GM19023 (cell line): ENCODE measurements at regions not wholly inside any gene's neighbourhood (a gene's known extent, or its start where the extent isn't known, plus 50 kb on each side); places are given as distances from the start of the nearest gene placed in this dataset.

ENCODE experiments used
- ATAC-seq: cut with Tn5 transposase; IDR thresholded peaks from one replicate; pipeline ENCODE4 v1.9.1; 2021; ENCODE audit warnings: mild to moderate bottlenecking, moderate library complexity; ENCODE audit not compliant: unreplicated experiment

GRCh38 chr1:212525479-212526110, 83.0 kb upstream of the ATF3 start:
- no peak for ATAC-seq

GRCh38 chr1:212526111-212526491, 82.5 kb upstream of the ATF3 start:
- no peak for ATAC-seq

DNA sequence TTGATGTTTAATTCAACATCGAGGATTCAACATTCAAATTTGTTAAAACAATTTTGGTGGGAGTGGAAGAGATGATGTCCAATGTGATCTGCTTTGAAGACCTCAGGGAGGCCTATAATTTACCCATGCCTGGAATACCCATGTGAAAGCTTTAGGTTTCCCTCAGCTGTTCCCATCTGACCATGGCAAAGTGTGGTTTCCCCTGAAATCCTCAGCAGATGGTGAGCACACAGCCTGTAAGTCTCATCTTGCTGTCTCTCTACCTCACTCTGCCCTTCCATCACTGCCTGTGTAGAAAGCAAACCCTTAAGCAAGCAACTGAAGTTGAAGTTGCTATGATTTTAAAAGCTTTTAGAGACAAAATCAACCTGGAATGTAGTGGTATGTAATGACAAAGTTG, 80.1 kb upstream of the ATF3 start:
- ATAC-seq, result no peak

DNA sequence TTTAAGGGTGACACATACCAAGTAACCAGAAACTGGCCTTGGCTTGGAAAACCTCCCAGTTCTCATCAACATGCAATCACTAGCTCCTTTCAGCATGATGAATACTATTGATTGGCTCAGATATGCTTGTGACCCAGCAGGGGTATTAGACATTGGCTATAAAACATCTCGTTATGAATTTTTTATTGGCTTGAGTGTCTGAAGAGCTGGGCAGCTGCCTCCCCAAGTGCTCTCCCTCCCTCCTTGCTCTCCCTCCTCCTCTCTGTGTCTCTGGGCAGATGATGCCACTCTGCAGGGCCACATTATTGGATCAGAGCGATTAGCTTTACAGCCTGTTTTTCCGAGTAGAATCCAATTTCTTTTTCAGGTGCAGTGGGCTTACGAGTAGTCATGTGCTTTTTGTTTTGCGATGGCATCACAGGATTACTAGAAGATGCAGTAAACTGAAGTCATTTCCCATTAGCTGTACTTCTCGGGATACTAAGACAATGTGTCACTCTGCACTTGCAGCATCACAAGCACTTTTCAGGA, 79.3 kb upstream of the ATF3 start:
- ATAC-seq, result no peak

DNA sequence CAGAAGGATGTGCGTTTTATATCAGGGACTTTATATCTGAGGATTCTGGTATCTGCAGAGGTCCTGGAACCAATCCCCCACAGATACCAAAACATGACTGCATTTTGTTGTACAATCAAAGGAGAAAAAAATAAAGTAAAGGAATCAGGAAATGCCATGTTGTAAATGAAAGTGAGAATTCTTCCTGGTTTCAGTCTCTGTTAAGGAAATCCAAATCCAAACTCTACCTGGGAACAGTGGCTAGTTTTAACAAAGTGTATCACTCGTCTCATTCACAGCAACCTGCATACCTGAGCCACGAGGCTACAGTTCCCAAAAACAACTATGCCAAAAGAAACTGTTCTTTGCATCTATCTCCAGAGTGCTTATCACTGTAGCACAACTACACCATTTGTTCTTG, 77.3 kb upstream of the ATF3 start:
- no peak for ATAC-seq

DNA sequence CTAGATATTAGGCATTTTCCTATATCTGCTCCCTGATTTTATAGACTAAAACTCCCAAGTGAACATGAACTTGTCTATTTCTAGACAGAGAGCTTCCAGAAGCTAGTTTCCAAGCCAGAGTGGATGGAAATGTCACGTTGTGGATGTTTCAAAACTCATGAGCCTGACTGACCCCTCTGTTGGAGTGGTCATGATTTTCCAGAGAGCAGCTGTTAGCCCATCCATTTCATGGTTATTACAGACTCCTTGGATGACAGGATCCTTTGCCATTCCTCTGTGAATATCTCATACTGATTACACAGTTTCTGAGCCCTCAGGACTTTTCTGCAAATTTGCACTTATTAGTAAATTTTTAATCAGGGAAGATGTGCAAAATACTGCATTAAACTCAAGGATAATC, 76.8 kb upstream of the ATF3 start:
- no peak for ATAC-seq

- no peak for ATAC-seq
Observed at GRCh38 chr1:212532469-212533147, 76.0 kb upstream of the ATF3 start.

GRCh38 chr1:212533148-212533517, 75.4 kb upstream of the ATF3 start:
- ATAC-seq, result no peak

DNA sequence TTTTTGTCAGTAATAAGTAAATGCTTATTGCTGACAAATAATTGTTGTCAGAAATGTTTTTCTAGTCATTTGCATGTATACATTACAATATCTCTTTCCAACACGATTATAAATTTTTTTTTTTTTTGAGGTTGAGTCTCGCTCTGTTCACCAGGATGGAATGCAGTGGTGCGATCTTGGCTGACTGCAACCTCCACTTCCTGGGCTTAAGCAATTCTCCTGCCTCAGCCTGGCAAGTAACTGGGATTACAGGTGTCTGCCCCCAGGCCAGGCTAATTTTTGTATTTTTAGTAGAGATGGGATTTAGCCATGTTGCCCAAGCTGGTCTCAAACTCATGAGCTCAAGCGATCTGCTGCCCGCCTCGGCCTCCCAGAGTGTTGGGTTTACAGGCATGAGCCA, 72.0 kb upstream of the ATF3 start:
- ATAC-seq, result no peak

GRCh38 chr1:212537610-212538009, 71.0 kb upstream of the ATF3 start:
- ATAC-seq, result no peak

GRCh38 chr1:212539737-212540430, 68.7 kb upstream of the ATF3 start:
- no peak for ATAC-seq

DNA sequence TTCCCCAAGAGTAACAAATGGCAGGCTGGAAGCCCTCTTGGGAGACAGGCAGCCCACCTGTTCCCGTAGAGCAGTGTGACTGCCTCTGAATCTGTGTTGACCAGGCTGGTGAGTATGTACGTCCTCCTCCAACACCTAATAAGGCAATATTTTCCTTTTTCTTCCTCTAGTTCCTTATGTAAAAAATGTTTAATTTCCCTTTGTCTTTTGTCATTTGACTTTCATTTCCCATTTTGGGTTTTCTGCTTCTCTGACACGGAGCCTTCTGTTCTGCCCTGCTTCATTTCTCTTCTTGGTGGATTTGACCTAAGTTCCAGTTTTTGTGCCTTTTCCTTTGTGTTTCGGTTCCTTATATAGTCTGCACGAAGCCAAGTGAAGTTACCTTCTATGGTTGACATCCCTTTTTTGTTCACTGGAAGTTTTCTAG, 65.8 kb upstream of the ATF3 start:
- ATAC-seq, result no peak

DNA sequence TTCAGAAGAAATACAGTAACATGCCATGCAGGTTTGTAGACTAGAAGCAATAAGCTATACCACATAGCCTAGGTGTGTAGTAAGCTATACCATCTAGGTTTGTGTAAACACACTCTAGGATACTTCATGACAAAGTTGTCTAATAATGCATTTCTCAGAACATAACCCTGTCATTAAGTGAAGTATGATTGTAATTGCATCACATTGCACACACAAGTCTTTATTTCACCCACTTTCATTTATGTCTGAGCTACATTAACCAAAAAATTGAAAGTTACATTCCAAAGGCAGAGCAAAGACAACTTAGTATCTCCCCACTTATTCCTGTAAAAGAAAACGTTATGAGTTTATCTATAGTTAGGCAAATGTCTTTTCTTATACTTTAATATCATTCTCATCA, 64.5 kb upstream of the ATF3 start:
- no peak for ATAC-seq

DNA sequence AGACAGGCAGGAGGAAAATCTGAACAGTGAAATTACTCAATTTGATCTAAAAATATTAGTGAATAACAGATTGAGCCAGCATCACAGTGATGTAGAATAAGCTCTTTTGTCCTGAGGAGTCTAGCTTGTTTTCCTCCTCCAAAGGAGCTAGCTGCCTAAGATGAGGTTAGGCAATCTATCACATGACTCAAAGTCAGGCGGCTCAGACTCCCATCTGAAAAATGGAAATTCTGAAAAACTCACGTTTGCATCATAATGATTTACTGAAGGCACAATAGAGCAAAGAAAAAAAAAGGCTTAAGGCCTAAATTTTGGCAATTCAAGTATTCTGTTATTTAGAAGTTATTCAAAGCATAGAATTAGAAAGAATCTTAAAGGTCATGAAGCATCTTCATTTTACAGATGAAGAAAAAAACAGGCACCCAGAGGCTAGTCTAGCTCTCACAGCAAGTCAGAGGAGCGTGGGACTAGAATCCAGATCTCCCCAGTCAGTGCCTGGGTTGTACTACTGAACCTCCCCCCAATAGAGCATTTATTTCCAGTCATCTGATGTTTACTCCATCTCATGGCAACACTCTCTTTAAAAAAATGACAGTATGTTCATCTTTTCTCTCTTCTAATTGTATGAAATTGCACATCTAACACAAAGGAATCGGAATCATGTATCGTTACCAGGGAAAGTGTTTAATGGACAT, 62.5 kb upstream of the ATF3 start:
- ATAC-seq, result no peak

GRCh38 chr1:212549503-212550017, 59.0 kb upstream of the ATF3 start:
- ATAC-seq, result no peak

- no peak for ATAC-seq
Observed at GRCh38 chr1:212551929-212552328, 56.6 kb upstream of the ATF3 start.

- ATAC-seq, result no peak
Observed at GRCh38 chr1:212553676-212554075, 54.9 kb upstream of the ATF3 start.

GRCh38 chr1:212554401-212554800, 54.2 kb upstream of the ATF3 start:
- ATAC-seq, result no peak

- no peak for ATAC-seq
Observed at GRCh38 chr1:212555426-212555825, 53.1 kb upstream of the ATF3 start.

DNA sequence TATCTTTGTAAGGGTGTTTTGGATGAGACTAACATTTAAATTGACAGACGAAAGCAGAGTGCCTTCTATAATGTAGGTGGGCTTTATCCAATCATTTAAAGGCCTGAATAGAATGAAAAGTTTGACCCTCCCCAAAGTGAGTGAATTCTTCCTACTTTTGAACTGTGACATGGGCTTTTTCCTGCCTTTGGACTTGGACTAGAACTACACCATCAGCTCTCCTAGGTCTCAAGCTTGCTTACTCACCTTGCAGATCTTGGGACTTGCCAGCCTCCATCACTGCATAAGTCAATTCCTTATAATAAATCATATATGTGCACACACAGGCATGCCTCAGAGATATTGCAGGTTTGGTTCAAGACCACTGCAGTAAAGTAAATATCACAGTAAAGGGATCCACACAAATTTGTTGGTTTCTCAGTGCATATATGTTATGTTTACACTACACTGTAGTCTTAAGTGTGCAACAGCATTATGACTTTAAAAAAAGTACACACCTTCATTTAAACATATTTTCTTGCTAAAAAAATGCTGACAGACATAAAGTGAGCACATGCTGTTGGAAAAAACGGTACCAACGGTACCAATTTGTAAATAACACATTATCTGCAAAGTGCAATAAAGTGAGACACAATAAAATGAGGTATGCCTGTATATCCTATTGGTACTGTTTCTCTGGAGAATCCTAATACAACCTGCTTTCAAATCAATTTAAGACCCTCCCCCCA, 51.6 kb upstream of the ATF3 start:
- no peak for ATAC-seq
